Gastroesophageal sphincter (tissue), 3 donors: ENCODE measurements at regions not wholly inside any gene's neighbourhood (a gene's known extent, or its start where the extent isn't known, plus 50 kb on each side); places are given as distances from the start of the nearest gene placed in this dataset.

Source experiments
- CTCF ChIP-seq, 4 experiments: fragments of 200-600 bp in 2 of 4; fragments of 450-650 bp in 2 of 4; sonication (generic) in 1 of 4; IDR thresholded peaks; one replicate each; pipeline ENCODE4 v1.5.1; 2017 to 2019; ENCODE audit warnings: antibody characterized with exemption in 4 of 4, mild to moderate bottlenecking in 2 of 4, moderate library complexity in 2 of 4
- POLR2A ChIP-seq, 2 donors: fragments of 450-650 bp; IDR thresholded peaks; one replicate each; pipeline ENCODE4 v1.6.1; 2017; ENCODE audit warnings: antibody characterized with exemption in 2 of 2, mild to moderate bottlenecking in 2 of 2, moderate library complexity in 1 of 2

GRCh38 chr18:10374636-10375293 lies 79.7 kb upstream of the APCDD1 start:
- TF ChIP-seq CTCF (IDR thresholded peaks at IDR 0.05), result no peak
- no peak for TF ChIP-seq POLR2A (IDR thresholded peaks at IDR 0.05)
